GM18951 (cell line): ENCODE measurements at regions not wholly inside any gene's neighbourhood (a gene's known extent, or its start where the extent isn't known, plus 50 kb on each side); places are given as distances from the start of the nearest gene placed in this dataset.

Source experiments
- POLR2A ChIP-seq: IDR thresholded peaks from 4 replicates; pipeline ENCODE4 v1.6.1; 2011; ENCODE audit warnings: mild to moderate bottlenecking; ENCODE audit not compliant: insufficient read length, insufficient read depth; ENCODE audit errors: extremely low read depth
- in situ Hi-C: fragments of 300-500 bp; cut with MboI; formaldehyde crosslinking; loops from one replicate; pipeline ENCODE4 v1.12.0; 2022; ENCODE audit warnings: low sequenced_read_pairs, mixed read lengths, inconsistent platforms; ENCODE audit not compliant: unreplicated experiment

DNA sequence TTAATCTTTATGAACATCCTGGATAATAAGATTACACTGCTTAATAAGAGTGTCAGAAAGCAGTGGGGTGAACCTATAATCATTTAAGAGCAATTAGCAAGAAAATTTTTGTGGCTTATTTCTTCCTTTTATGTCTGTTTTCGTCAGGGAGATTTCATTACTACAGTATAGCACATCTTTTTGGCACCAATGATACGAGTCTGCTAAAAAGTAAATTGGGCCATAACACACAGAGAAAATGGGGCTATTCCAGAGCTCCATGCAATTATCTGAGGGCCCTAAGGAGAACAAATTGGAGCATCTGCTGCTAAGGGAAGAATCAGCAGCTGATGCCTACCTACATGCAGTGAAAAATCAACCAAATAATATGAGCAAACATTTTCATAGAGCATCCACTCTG lies 330.3 kb upstream of the NCAM2 start:
- no peak for TF ChIP-seq POLR2A
- in situ Hi-C loops = no loop called here

DNA sequence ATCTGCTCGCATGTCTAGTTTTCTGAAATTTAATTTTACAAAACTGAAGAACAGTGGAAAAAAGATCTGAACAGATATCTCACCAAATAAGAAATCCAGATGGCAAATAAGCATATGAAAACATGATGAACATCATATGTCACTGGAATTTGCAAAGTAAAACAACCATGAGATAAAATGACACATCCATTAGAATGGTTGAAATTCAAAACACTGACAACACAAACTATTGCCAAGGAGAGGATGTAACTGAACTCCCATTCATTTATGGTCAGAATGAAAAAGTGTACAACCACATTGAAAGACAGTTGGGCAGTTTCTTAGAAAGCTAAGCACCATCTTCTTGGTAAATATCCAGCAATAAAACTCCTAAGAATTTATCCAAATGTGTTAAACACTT lies 312.7 kb upstream of the NCAM2 start:
- in situ Hi-C loops = no loop called here
- no peak for TF ChIP-seq POLR2A

- TF ChIP-seq POLR2A = no peak
- in situ Hi-C loops = no loop called here
Observed at GRCh38 chr21:20698585-20698984, 299.6 kb upstream of the NCAM2 start.

- in situ Hi-C loops = no loop called here
- no peak for TF ChIP-seq POLR2A
Observed at GRCh38 chr21:20701235-20701634, 297.0 kb upstream of the NCAM2 start.

DNA sequence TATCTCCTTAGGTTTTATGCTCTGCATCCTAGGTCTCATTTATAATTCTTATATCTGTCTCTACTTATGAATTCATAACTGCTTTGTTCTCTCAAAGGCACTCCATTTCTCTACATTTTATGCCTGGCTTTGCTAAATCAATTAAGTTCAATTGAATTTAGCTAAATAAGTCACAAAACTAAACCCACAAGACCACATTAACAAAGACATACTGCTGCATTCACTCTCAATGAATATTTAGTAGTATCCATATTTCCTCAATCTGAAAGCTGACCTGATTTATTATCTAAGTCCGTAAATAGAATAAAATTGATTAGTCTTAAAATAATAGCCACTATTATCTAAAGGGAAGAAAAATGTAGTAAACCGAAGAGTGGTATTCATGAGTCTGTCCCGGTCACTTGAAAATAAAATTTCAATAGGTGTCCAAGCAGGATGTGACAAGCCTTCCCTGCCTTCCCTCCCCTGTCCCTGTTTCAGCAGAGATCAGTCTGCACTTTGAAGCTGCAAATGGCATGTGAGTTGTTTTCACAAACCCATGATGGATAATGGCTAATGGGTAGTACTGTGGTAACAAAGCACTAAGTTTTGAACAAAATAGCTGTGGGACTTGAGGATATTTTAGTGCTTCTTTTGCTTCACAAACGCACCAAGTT lies 295.0 kb upstream of the NCAM2 start:
- in situ Hi-C loops = no loop called here
- TF ChIP-seq POLR2A = no peak

DNA sequence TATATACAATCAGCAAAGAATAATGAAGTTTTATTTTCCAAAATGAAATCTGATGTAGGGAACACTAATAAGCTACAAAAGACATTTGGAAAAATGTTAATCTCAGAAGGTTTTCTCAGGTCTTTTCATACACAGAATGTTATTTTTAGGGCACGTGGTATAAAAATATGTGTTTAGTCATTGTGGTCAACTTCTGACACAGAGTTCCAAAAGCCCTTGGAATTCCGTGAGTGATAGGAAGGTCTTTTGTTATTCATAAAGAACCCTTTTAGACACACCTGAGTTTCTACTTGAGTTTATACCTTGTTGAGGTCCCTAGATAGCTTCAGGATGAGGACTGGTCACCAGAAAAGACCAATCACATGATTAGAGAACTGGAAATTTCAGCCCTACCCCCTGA lies 277.6 kb upstream of the NCAM2 start:
- TF ChIP-seq POLR2A = no peak
- in situ Hi-C loops = no loop called here

DNA sequence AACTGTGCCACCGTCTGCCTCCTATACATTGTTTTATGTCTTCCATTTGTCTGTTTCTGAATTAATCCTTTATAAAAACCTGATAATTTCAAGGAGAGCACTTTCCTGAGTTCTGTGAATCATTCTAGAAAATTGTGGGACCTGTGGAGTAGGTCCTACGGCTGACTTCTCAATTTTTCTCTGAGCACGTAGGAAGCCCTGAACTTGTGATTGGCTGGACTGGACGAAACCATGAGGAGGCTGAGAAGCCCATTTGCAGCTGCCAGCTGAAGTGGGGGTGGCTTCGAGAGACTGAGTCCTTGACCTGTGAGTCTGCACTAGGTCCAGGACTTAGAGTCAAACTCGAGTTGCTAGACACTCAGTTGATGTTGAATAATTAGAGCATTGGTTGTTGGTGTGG lies 277.1 kb upstream of the NCAM2 start:
- TF ChIP-seq POLR2A = no peak
- in situ Hi-C loops = no loop called here

DNA sequence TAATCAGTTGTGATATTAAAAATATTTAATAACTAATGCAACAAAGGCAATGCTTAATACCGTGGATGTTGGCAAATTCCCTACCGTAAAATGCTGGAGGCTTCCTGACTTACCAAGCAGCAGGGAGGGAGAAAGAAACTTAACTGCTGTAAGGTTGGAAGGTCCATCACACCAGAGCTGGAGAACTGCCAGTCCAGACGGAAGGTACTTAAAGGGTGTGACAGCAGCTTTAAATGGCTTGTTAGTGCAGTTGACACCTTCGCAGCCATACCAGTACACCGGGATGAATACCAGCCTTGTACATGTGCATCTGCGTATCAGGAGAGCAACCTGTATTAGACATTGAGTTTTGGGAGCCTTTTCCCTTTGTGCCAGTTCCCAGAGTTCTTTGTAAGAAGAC lies 269.5 kb upstream of the NCAM2 start:
- TF ChIP-seq POLR2A = no peak
- in situ Hi-C loops = no loop called here

- no peak for TF ChIP-seq POLR2A
- in situ Hi-C loops = no loop called here
Observed at GRCh38 chr21:20729376-20729775, 268.8 kb upstream of the NCAM2 start.

DNA sequence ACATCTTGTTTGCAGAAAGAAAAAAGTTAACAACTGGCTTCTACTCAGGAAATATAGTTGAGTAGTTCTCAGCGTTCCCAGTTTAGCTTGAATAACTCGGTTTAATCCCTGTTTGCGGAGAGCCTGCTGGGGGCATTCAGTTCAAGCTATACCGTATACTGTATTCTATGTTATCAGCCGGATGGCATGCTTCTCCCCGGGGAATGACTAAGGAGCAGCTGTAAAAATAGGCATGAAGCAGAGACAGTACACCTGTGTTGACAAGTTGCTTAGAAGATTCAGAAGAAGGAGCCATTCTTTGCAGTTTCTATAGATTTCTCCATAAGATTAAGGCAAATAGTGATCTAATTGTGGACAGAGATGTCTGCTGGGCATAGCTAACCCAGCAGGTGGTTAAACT lies 267.8 kb upstream of the NCAM2 start:
- no peak for TF ChIP-seq POLR2A
- in situ Hi-C loops = no loop called here

DNA sequence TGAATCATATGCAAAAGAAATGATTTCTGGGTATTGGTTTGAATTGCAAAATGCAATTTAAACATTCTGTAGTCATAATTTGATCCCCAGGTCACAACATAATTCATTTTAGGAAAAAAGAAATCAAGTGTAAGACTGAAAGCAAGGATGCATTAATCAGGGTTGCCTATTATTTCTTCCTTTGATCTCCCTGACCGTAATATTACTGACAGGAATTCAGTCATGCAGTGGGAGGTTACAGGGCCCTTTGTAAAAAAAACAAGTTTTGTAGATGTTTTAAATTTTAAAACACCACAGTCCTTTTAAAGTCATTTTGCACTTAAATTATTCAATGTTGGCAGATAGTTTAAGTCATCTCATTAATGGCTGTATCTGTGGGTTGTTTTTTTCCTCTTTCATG lies 263.0 kb upstream of the NCAM2 start:
- in situ Hi-C loops = no loop called here
- TF ChIP-seq POLR2A = no peak

DNA sequence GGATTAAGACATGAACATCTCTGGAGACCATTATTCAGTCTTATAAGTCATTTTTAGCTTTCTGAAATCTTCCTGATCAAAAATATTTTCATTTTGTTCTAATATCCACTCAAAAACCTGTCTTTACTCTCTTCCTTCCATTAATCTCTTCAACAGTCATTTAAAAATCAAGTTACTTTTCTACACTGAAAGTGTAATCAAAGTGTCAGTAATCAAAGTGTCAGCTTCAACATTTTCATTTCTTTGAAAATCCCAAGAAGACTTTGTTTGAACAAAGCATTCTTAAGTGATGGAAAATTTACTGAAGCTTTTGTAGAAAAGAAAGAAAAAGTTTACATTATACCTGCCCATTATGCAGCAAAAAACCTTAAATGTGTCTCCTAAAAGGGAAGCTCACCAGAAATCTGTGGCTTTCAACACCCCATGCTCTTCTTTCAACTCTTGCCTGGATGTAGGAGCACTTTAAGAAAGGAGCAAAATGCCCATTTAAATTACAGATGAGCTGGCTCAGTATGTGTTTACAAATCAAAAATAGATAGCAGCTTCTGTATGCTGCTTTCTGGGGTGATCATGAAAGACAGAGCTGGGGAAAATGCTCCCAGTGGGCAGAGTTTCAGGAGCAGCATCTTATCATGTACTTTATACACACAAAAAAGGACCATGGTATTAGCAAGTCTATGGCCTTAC lies 260.8 kb upstream of the NCAM2 start:
- in situ Hi-C loops = no loop called here
- TF ChIP-seq POLR2A = no peak

DNA sequence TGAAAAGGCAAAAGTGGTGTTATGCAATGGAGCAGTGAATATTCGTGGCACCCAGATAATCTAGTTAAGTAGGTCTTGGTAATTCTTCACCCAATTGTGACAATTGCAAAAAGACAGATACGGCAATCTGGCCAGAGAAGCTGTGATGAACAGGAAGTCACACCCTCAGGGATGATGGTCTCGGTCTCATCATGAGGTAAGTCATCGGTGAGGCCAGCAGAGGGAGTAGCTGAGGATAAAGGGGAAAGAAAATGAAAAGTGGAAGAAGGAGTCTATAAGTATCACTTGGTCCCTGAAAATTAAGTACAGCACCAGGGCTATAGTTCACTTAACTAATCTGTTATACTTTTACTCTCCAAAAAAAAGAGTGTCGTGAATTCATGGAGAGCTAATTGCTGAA lies 258.8 kb upstream of the NCAM2 start:
- in situ Hi-C loops = no loop called here
- TF ChIP-seq POLR2A = no peak

DNA sequence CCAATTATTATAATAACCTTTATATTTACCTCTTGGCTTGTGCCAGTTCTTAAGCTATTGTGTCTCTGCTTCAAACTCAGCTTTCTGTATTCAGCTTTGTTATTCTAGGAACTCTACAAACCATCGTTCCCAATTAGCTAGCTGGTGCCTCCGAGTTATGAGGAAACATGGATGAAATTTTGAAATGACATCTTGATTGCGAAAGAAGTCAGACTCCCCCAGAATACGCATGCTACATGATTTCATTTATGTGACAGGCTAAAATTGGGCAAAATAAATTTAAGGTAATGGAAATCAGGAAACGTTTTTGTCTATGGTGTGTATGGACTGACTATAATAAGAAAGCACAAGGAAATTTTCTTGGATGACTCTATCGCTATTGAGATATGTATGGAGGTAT lies 256.8 kb upstream of the NCAM2 start:
- no peak for TF ChIP-seq POLR2A
- in situ Hi-C loops = no loop called here
